GM21786 (cell line): ENCODE measurements at regions not wholly inside any gene's neighbourhood (a gene's known extent, or its start where the extent isn't known, plus 50 kb on each side); places are given as distances from the start of the nearest gene placed in this dataset.
"Not testable (repeated sequence)": the region's sequence is repeated elsewhere in the genome, so short reads cannot be mapped to it uniquely, and the experiment has no call there.

Experiments
- ATAC-seq: cut with Tn5 transposase; IDR thresholded peaks from one replicate; pipeline ENCODE4 v1.9.1; 2021; ENCODE audit not compliant: unreplicated experiment

- ATAC-seq, result no peak
Measured at GRCh38 chr16:80092681-80093080, 448.1 kb upstream of the DYNLRB2 start.

DNA sequence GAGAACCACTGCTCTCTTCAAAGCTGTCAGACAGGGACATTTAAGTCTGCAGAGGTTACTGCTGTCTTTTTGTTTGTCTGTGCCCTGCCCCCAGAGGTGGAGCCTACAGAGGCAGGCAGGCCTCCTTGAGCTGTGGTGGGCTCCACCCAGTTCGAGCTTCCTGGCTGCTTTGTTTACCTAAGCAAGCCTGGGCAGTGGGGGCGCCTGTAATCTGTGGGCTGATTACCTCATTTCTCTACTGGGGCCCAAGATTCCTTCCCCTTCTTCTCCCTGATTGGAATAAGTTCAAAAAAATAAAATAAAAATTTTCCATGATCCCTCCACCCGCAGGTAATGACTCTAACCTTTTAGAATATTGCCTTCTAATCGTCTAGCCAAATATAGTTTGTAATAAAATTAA lies 449.3 kb upstream of the DYNLRB2 start:
- not testable (repeated sequence) for ATAC-seq

- no peak for ATAC-seq
Measured at GRCh38 chr16:80085606-80086005, 455.2 kb upstream of the DYNLRB2 start.

DNA sequence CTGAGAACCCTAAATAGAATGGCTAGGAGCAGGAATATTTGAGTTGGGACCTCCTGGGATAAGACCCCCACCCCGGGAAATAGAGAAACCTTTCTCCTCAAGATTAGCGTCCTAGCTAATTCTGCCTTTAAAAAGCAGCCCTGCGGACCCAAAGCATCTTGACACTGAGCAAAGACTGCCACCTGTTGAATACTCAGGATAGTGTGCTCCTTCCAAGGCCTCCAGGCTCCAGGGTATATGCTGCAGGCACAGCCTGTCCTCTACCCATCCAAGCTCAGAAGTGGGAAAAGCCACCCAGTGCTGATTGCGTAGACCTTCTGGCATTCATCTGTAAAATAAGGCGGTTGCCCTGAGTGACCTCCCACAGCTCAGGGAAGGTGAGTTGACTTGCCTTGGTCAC lies 456.2 kb upstream of the DYNLRB2 start:
- no peak for ATAC-seq

DNA sequence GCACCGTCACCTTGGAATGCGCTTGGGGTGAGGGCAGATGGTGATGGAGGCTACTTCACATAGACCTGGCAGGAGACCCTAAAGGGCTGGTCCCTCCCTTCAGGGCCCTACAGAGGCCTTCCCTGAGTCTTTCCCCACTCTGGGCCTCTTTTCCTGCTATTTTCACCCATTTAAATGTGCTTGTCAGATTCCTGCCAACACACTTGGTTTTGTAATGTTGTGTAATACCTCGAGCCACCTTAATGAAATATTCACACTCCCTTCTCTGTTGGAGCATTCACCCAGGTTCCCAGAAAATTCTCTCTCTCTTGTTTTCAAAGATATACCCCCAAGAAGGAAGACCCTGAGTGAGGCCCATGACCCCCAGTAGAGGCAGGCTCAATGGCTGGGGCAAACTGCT lies 456.6 kb upstream of the DYNLRB2 start:
- ATAC-seq, result no peak

DNA sequence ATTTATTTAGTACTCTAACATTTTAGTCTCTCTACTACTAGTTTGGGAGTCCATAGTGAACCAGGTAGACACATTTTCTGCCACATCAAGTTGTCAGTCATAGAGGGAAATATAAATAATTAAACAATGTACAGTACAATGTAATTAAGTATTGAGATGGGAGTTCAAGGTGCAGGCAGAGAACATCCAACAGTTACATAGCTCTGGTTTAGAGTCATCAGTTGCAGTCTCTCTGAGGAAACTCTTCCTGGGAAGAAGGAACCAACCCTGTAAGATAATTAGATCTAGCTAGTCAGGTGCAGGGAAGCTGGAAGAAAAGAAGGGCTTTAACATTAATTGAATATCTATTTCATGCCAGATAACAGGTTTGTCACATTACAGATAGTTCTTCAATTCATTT lies 457.9 kb upstream of the DYNLRB2 start:
- no peak for ATAC-seq

DNA sequence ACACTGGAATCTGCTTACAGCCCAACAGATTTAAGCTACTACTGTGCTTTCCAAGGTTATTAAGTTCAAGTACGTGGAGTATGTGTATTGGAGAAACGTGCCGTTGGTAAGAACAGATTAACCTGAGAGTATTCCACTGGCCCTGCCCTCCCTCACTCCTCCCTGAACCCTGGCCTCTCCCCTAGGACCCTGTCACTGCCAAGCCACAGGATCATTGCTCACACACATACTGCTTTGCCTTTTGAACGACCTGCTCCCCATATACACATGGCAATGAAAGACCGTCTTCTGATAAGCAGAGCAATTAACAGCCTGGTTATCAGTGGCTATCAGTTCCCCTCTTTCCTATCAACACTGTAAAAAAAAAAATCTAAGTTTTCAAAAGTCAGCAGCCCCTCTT lies 458.9 kb upstream of the DYNLRB2 start:
- ATAC-seq, result no peak

- no peak for ATAC-seq
Measured at GRCh38 chr16:80080287-80080851, 460.4 kb upstream of the DYNLRB2 start.

GRCh38 chr16:80079072-80079471 lies 461.7 kb upstream of the DYNLRB2 start:
- no peak for ATAC-seq

DNA sequence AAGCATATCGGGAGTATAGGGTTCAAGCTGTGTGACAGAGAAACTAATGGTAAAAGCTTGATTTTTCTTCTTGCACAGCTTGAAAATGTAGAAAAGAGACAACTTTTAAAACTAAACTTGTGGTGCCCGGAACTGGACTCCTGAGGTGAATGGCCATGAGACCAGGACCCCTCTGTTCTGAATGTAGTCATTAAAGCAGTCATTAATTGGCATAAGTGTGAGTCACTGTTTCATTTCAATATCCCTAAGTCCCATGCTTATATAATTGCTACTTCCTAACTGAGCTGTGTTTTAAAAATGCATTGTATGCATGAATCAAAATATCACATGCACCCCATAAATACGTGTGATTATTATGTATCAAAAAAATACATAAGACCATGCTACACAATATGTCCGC lies 463.1 kb upstream of the DYNLRB2 start:
- ATAC-seq, result no peak

GRCh38 chr16:80074329-80074728 lies 466.5 kb upstream of the DYNLRB2 start:
- ATAC-seq, result no peak

- ATAC-seq, result no peak
Measured at GRCh38 chr16:80071964-80072456, 468.8 kb upstream of the DYNLRB2 start.

DNA sequence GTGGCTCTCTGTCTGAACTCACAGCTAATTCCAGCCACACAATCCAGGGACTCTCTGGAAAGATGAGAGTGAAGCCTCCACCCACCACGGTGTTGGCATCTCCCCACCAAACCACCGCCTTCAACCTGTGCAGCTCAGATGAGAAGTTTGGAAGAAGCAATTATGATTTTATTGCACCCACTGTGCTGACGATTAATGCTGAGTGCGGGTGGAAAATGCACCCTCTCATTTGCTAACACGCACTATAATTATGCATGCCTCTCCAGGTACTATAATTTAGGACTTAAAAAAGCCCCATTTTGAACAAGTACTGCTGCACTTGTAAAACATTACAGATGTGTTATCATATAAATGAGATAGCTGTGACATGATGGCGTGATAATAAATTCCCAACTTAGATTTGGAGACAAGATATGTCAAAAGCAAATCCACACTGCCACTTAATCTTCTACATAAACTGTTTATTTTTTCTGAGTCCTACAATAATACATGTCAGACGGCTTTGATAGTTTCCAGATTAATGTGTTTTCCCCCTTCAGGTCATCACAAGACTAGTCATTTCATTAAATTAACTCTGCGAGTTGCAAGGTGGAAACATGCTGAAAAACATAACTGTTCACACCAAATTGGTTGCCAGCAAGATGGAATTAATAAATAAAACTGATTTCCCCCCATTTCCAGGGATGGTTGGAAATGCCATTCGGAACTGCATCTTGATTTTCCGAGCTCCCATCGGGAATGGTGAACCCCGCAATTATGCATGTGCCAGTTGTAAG lies 466.5 kb upstream of the MAF start:
- ATAC-seq, result no peak

DNA sequence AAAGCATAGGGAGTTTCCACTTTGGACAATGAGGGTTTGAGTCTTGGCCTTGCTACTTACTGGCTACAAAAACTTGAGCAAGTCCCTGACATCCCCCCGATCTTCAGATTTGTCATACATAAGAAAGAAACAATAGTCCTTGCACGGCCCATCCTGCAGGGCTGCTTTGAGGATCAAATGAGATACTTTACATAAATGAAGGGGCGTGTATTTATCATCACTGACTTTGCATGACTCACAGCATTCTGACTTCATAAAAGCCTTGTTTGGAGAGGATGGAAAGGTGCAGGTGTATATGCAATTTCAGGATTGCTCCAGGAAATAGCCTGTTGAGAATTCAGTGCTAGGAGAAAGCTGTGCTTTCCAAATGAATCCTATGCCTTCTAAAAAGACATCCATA lies 465.0 kb upstream of the MAF start:
- no peak for ATAC-seq

DNA sequence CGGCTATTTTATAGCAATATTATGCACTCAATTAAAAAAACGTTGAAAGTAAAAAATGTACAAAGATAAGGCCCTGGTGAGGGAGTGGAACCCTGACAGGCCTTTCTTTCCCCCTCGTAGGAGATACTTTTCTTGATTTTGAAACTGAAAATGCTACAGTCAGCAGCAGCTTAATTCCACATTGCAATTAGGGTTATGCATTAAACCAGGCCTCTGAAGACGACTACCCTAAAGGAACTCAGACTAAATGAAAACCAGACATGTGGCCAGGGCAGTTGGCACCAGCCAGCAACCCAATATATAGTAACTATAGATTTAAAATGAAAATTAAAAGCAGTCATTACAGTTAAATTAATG lies 463.2 kb upstream of the MAF start:
- no peak for ATAC-seq

DNA sequence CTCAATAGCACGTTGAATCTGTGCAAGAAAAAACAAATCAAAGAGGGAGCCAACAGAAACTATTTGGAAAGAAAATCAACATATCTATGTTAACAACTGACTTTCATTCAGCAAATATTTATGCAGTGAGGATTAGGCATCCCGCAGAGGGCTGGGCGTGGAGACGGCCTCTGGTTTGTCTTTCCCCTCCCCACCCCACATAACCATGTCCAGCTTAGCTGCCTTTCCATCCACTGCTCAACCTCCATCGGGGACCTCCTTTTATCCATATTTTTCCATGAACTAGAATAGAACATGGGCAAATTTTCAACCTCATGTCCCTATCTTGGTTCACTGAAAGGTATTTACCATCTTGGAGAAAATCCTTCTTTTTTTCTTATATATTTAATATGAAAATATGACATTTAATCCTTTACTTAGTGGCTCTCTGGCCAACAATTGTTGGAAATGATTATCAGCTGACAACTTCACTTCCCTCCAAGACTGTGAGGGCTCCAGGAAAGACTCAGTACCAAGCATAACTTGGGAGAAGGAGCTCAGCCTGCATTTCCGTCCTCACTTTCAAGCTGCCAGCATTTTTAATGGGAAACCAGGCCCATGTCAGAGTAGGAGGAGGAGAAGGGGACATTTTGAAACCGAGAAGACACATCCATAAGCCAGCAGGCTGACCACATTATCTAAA lies 462.6 kb upstream of the MAF start:
- ATAC-seq, result no peak

DNA sequence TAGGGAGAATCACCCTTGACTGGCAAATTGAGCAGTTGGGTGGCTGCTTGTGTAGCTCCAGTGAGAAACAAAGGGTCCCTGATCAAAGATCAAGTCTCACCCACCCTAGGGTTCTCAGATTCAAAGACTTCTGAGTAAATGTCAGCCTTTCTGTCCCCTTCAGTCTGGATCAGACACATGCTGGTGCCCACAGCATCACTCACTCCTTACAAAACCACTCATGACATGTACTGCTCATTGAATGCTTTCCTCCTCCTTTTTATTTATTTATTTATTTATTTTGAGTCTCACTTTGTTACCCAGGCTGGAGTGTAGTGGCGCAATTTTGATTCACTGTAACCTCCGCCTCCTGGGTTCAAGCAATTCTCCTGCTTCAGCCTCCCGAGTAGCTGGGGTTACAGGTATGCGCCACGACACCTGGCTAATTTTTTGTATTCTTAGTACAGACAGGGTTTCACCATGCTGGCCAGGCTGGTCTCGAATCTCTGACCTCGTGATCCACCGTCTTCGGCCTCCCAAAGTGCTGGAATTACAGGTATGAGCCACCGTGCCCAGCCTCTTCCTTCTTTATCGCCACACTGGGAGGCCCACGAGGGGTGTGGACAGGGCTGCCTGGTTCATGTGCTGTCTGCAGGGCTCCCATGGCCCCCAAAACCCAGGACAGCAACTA lies 462.0 kb upstream of the MAF start:
- no peak for ATAC-seq

DNA sequence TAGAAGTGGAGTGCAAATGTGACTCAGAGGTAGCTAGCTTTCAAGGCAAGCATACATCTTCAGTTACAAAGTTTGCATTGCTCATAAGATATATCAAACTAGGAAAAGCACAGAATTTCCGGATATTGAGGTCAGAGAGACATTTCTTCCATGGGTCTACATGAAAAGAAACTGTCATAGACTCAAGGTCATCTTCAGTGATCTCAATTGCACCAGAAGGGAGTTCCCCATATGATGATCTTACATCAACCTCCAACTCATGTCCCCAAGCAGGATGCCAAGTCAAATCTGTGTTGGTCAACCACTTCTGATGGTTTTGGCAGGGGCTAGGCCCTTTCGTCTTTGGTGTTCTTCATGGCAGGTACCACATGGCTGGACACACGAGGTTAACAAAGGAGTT lies 459.9 kb upstream of the MAF start:
- ATAC-seq, result no peak

DNA sequence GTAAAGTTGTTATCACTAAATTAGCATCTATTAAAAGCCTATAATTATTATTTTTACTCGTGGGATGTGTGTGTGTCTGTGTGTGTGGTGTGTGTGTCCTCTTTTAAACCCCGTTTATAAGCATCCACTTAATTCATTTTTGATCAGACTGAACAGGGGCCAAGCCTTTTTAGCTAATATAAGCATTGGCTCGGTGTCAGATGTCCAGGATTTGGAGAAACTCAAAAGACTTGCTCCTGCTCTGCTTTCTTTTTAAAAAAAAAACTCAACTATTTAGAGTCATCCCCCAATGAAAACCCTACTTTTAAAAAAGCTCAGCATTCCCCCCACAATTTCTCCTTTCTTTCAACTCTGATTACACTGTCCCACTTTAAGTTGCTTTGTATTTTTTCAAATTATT lies 459.3 kb upstream of the MAF start:
- no peak for ATAC-seq

DNA sequence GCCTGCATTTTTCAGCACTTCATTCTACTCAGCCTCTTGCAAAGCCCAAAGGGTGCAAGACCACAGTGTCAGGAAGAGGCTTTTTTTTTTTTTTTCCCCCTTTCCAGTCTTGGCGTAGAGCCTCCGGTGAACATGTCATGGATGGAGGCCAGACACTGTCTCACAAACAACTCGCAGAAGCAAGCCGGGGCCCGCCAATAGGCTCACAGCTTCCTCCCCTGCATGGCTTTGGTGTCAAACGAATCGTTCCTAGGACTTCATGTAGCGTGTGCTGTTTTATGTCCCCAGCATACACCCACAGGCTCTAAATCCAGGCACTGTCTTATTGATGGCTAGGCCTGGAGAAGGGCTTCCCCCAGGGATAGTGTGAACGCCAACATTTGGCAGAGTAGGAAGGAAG lies 457.7 kb upstream of the MAF start:
- no peak for ATAC-seq

DNA sequence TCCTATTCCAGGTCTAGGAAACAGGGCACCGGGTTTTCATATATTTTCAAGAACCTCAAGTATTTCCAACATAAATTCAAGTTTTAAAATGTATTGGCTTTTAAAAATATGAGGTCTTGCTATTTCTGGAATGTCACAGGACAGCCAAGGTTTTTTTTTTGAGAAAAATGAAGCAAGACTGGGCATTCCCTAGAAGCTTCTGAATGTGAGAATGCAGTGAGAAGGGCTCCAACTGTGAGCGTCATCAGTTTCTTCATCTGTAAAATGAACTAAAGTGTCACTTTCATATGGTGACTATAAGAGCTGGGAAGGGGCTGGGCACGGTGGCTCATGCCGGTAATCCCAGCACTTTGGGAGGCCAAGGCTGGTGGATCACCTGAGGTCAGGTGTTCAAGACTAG lies 455.8 kb upstream of the MAF start:
- ATAC-seq, result no peak

DNA sequence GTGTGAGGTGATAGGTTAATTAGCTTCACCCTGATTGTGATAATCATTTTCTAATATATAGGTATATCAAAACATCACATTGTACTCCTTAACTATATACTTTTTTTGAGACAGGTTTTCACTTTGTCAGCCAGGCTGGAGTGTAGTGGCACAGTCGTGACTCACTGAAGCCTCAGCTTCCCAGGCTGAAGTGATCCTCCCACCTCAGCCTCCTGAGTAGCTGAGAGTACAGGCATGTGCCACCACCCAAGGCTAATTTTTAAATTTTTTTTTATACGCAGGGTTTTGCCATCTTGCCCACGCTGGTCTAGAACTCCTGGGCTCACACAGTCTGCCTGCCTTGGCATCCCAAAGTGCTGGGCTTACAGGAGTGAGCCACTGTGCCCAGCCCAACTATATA lies 455.3 kb upstream of the MAF start:
- no peak for ATAC-seq
